ENCODE measurements at regions not wholly inside any gene's neighbourhood (a gene's known extent, or its start where the extent isn't known, plus 50 kb on each side); places are given as distances from the start of the nearest gene placed in this dataset.

DNA sequence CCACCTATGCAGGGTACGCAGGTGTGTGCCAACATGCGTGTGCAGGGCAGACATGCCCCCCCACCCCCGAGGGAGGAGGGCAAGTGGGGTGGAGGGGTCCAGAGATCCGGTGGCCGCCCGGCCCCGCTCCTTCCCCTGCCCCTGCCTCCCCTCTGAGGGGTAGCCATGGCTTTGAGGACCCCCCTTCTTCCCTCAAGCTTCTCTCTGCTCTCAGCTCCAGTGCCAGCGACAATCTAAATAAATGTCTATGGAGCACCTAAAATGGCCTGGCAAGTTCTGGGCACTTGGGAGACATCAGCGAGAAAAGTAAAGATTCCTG is 91.9 kb downstream of the ZFP36L2 start:
- TF ChIP-seq EZH2phosphoT487 (IDR thresholded peaks at IDR 0.05; ENCODE audit: insufficient read depth, low read depth) (no peak), EZH2 (IDR thresholded peaks at IDR 0.05; ENCODE audit: insufficient read depth, poor library complexity, severe bottlenecking) (no peak)
